HG03108 (cell line): ENCODE measurements at regions not wholly inside any gene's neighbourhood (a gene's known extent, or its start where the extent isn't known, plus 50 kb on each side); places are given as distances from the start of the nearest gene placed in this dataset.

Experiments
- ATAC-seq: cut with Tn5 transposase; IDR thresholded peaks from one replicate; pipeline ENCODE4 v1.9.1; 2021; ENCODE audit warnings: moderate library complexity; ENCODE audit not compliant: unreplicated experiment

DNA sequence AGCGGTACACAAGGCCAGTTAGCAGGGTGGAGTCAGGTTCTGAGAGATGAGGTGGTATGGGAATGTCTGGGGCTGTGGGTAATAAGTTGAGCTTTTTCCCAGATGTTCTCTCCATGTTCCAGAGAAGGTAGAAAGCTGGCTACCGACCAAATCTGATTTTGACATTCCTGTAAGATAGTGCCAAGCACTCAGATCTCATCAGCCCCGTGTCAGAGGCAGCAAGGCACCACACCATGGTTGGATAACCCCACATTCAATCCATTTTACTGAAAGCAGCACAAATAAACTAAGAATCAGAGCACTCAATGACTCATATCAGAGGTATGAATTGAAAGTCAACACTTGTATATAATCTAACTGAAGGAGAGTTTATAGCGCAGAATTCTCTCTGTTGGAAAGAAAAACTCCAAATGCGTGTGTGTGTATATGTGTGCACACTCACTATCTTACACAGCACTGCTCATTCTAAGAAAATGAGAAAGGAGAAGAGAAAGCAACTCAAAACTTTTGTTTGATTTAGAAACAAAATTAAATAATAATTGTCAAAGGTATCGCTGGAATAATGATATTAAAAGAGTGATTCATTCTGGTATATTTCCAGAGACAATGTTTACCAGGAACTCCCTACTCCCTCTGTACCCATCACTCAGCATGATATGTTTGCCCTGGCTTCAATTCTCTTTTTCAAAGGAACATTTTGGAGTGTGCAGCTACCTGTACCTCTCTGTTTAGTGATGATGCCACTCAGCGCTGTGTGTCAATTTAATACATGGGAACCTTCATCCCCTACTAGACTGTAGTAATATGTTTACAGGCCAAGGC lies 375.1 kb upstream of the ID2 start:
- no peak for ATAC-seq

- no peak for ATAC-seq
These were observed 374.2 kb upstream of the ID2 start for GRCh38 chr2:8307606-8308180.

GRCh38 chr2:8309131-8309530 lies 372.7 kb upstream of the ID2 start:
- no peak for ATAC-seq

- no peak for ATAC-seq
These were observed 371.1 kb upstream of the ID2 start for GRCh38 chr2:8310557-8311455.

DNA sequence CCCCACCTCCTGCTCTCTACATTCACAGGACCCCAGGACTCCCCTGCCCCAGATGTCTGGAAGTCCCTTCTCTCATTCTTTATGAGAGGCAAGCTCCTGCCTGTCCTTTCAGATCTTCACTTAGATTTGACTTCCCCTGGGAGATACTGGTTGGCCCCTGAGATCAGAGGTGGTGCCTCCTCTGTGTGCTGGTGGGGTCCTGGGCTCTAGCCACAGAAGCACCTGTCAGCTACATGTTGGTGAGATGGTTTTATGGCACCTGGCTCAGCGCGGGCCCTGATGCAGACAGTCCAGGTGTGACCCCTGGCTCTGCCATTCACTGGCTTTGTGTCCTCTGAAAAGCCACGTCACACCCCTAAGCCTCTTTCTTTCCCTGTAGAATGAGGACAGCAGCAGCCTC lies 369.6 kb upstream of the ID2 start:
- no peak for ATAC-seq

- peak; percentile 85 for ATAC-seq
These were observed 368.7 kb upstream of the ID2 start for GRCh38 chr2:8312861-8313830.

- no peak for ATAC-seq
These were observed 367.8 kb upstream of the ID2 start for GRCh38 chr2:8314063-8314462.

DNA sequence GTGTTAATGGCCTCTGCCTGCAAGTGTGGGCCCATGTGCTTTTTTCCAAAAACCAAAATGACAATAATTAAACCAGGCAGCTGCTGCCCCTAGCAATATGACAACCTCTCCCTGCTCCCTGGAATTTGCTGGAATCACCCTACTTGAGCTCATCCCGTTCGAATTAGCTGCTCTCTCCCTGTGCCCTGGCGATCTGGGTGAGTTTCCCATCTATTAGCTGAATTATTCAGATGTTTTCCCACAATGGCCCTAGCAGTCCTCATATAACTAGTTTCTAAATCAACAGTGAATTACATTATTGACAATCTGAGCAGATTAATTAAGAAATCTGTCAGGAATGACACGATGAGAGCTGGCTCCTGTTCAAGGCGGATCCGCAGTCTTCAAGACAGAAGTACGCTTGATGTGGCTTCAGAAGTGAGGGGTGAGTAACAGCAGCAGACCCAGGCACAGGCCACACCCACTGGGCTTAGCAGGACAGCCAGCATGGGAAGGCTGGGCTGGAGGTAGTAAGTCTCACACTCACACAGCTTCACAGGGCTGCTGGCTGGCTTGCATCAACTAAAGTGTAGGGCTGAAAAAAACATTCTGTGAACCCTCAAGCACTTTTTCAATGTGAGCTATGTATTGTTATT lies 366.2 kb upstream of the ID2 start:
- no peak for ATAC-seq

DNA sequence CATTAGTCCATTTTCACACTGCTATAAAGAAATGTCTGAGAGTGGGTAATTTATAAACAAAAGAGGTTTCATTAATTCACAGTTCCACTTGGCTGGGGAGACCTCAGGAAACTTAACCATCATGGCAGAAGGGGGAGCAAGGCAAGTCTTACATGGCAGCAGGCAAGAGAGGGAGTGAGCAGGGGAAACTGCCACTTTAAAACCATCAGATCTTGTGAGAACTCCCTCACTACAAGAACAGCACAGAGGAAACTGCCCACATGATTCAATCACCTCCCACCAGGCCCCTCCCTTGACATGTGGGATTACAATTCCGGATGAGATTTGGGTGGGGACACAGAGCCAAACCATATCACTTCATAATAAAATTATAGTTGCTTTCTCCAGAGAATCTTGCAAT lies 365.5 kb upstream of the ID2 start:
- ATAC-seq = no peak

DNA sequence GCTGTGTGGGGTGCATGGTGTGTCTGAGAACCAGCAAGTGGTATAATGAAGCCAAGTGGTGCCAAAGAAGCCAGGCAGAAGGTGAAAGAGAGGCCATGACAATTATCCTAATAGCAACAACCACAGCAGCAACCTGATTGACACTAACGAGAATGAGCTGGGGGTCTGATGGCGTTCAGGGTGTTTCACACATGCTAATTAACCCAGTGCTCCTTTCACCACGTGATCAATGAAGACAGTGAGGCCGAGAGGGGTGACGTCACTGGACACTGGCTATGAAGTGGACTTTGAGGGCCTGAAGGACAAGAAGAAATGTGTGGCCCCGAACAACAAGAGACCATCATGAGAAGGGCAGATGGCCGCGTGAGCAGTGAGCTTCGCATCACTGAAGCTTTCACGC lies 364.4 kb upstream of the ID2 start:
- ATAC-seq = no peak

- no peak for ATAC-seq
These were observed 362.6 kb upstream of the ID2 start for GRCh38 chr2:8319219-8319618.

DNA sequence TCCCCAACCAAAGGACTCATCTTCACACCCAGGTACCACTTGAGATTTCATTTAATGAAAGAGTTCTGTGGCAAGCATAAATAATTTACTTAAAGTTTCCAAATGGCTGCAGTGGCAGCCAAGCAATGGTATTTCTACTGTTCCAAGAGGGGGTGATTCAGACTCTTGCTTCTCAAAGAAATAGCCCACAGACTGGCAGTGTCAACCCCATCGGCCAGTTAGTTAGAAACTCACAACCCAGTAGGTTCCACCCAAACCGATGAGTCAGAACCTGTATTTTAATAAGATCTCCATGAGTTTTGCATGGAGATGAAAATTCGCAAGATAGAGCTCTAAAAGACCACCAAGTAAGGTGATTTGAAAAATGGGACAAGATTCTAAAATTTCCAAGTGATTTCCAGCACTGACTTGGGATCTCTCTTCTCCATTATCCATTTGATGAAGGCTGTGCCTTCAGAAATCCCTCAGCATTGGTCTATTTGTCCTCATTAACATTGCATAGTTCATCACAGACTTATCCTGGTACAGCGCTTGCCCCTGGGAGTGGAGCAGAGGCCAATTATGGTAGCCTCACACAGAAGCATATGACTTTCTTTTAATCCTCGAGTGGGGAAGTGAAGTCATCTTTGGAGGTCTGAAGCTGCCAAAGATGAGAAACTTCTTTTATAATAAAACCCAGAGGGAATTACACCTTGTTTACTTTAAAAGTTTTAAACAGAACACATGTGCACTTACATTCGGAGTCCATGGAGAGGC lies 361.4 kb upstream of the ID2 start:
- ATAC-seq = no peak

GRCh38 chr2:8322634-8323033 lies 359.2 kb upstream of the ID2 start:
- no peak for ATAC-seq

- ATAC-seq = no peak
These were observed 357.5 kb upstream of the ID2 start for GRCh38 chr2:8324164-8324856.

GRCh38 chr2:8324901-8325300 lies 357.0 kb upstream of the ID2 start:
- ATAC-seq = no peak

GRCh38 chr2:8327371-8328100 lies 354.3 kb upstream of the ID2 start:
- ATAC-seq = no peak

- no peak for ATAC-seq
These were observed 353.6 kb upstream of the ID2 start for GRCh38 chr2:8328217-8328616.
